ENCODE measurements at regions not wholly inside any gene's neighbourhood (a gene's known extent, or its start where the extent isn't known, plus 50 kb on each side); places are given as distances from the start of the nearest gene placed in this dataset.

DNA sequence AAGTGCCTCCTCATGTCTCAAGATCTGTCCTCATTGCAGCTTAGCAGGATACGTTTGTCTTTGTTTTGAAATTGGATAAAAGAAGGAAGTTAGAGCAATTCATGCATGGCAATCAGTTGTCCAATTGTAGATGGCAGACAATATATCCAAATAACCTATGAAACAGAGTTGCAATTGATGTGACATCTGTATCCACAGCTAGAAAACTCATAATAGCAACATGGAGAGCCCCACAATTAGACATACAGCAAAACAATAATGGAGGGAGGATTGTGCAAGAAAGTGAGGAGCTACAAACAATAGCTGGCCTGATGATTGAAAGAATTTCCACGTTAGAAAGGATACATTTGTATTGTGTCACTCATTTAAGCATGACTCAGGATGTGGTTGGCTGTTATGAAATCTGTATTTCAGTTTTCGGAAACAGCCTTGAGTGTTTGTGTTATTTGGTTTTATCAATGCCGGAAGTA lies 132.0 kb downstream of the FAM174A start:
- TF ChIP-seq TAF1 (IDR thresholded peaks at IDR 0.05; ENCODE audit: borderline replicate concordance, insufficient read depth, low read length) (no peak), SIN3A (IDR thresholded peaks at IDR 0.05; ENCODE audit: borderline replicate concordance, insufficient read depth, low read length) (no peak), POLR2AphosphoS5 (IDR thresholded peaks at IDR 0.05; ENCODE audit: low read depth, low read length) (no peak), FOXP2 (optimal IDR thresholded peaks at IDR 0.05; ENCODE audit: borderline replicate concordance, extremely low read depth, extremely low read length, insufficient read depth) (no peak)
- TF ChIP-seq, protein P1, sequence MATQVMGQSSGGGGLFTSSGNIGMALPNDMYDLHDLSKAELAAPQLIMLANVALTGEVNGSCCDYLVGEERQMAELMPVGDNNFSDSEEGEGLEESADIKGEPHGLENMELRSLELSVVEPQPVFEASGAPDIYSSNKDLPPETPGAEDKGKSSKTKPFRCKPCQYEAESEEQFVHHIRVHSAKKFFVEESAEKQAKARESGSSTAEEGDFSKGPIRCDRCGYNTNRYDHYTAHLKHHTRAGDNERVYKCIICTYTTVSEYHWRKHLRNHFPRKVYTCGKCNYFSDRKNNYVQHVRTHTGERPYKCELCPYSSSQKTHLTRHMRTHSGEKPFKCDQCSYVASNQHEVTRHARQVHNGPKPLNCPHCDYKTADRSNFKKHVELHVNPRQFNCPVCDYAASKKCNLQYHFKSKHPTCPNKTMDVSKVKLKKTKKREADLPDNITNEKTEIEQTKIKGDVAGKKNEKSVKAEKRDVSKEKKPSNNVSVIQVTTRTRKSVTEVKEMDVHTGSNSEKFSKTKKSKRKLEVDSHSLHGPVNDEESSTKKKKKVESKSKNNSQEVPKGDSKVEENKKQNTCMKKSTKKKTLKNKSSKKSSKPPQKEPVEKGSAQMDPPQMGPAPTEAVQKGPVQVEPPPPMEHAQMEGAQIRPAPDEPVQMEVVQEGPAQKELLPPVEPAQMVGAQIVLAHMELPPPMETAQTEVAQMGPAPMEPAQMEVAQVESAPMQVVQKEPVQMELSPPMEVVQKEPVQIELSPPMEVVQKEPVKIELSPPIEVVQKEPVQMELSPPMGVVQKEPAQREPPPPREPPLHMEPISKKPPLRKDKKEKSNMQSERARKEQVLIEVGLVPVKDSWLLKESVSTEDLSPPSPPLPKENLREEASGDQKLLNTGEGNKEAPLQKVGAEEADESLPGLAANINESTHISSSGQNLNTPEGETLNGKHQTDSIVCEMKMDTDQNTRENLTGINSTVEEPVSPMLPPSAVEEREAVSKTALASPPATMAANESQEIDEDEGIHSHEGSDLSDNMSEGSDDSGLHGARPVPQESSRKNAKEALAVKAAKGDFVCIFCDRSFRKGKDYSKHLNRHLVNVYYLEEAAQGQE (IDR thresholded peaks at IDR 0.05; ENCODE audit: insufficient read depth in 1 of 2, low read depth in 2 of 2, low read length in 2 of 2) = no peak

DNA sequence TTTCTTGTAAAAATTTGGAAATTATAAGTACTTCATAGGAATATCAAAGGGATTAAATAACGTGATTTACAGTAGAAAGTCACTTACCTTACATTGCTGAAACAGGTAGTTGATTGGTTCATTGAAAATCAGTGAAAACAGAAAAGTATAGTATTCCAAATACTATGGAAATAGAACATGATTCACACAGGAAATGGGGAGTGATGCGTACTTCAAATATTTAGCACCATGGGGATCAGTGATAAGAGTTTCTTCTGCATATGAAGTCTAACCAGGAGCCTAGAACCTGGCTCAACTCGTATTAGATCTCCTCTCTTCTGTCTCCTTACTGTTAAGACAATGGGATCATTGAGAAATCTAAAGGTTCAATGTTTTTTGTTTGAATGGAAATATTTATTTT lies 133.3 kb downstream of the FAM174A start:
- TF ChIP-seq POLR2AphosphoS5 (IDR thresholded peaks at IDR 0.05; ENCODE audit: low read depth, low read length) (no peak), TAF1 (IDR thresholded peaks at IDR 0.05; ENCODE audit: borderline replicate concordance, insufficient read depth, low read length) (no peak)

DNA sequence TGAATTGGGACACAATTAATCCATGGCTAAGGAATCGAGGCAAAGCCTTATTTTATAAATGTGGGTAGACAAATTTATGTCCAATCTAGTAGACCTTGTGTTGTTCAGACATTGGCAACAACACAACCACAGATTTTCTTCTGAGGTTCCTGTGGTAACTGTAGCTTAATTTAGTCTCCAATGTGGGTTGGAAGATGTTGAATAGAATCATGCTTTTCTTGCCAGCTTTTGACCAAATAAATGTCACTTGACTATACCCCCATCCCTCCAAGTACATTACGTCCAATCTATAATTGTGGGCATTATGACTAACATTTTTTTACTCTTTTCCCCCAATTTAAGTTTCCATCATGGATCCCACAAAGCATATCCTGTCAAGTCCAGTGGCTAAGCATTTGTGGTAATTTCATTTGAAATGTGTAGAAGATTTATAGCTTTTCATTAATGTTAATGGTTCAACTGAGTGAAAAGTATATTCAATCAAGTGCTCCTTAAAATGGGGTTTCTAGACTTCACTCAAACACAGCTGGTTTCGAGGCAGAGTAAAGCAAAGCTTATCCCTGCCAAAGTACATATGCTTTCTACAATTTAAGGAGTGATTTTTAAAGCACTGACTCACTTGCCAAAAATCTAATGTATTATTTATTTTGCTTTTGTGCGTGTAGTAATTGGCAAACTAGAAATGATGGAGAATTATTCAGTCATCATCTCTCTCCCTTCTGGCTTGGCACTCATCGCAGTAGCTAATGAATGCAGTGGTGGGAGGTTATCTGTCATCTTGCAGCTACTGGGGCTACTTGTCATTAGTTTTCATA lies 141.8 kb downstream of the FAM174A start:
- TF ChIP-seq, protein P1 (IDR thresholded peaks at IDR 0.05; ENCODE audit: insufficient read depth in 1 of 2, low read depth in 2 of 2, low read length in 2 of 2) = peak in 1 of 2 experiments; percentile 56; a peak in 1 of 4 replicates
- TF ChIP-seq TAF1 (IDR thresholded peaks at IDR 0.05; ENCODE audit: borderline replicate concordance, insufficient read depth, low read length) (no peak), SIN3A (IDR thresholded peaks at IDR 0.05; ENCODE audit: borderline replicate concordance, insufficient read depth, low read length) (peak; percentile 51; the same call in 1 of the 2 replicates), FOXP2 (optimal IDR thresholded peaks at IDR 0.05; ENCODE audit: borderline replicate concordance, extremely low read depth, extremely low read length, insufficient read depth) (no peak), POLR2AphosphoS5 (IDR thresholded peaks at IDR 0.05; ENCODE audit: low read depth, low read length) (no peak)

DNA sequence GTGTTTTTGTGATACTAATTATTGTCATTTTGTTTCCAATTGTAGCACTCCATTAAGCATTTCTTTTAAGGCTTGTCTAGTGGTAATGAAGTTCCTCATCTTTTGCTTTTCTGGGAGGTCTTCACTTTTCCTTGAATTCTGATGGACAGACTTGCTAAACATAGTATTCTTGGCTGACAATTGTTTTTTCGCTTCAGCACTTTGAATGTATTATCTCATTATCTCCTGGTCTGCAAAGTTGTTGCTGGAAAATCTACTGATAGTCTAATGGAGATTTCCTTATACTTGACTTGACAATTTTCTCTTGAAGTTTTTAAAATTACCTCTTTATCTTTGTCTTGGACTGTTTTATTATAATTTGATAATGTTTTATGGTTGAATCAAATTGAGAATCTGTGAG lies 147.5 kb downstream of the FAM174A start:
- TF ChIP-seq TAF1 (IDR thresholded peaks at IDR 0.05; ENCODE audit: borderline replicate concordance, insufficient read depth, low read length) = no peak
- TF ChIP-seq POLR2AphosphoS5 (IDR thresholded peaks at IDR 0.05; ENCODE audit: low read depth, low read length) = no peak
- TF ChIP-seq, protein P1 (IDR thresholded peaks at IDR 0.05; ENCODE audit: insufficient read depth in 1 of 2, low read depth in 2 of 2, low read length in 2 of 2) = no peak
- TF ChIP-seq SIN3A (IDR thresholded peaks at IDR 0.05; ENCODE audit: borderline replicate concordance, insufficient read depth, low read length) = no peak
- TF ChIP-seq FOXP2 (optimal IDR thresholded peaks at IDR 0.05; ENCODE audit: borderline replicate concordance, extremely low read depth, extremely low read length, insufficient read depth) = no peak

DNA sequence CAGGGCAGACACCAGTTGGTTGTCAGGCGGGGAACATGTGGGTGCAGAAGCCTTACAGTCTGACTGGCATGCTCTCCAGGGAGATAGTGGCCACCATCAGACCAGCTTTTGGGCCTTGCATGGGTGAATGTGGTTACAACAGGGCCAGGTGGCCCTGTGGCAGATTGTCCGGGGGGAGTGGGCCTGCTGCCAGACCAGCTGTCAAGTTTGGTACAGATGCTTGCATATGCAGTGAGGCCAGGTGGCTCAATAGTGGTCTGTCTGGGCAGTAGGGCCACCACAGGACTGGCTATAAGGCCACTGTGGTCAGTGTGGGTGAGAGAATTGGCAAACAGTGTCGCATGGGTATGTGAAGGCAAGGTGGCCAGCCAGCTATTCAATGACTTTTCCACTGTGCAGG lies 148.7 kb downstream of the FAM174A start:
- TF ChIP-seq TAF1 (IDR thresholded peaks at IDR 0.05; ENCODE audit: borderline replicate concordance, insufficient read depth, low read length) (no peak), POLR2AphosphoS5 (IDR thresholded peaks at IDR 0.05; ENCODE audit: low read depth, low read length) (no peak), FOXP2 (optimal IDR thresholded peaks at IDR 0.05; ENCODE audit: borderline replicate concordance, extremely low read depth, extremely low read length, insufficient read depth) (no peak), SIN3A (IDR thresholded peaks at IDR 0.05; ENCODE audit: borderline replicate concordance, insufficient read depth, low read length) (no peak)
- TF ChIP-seq, protein P1 (IDR thresholded peaks at IDR 0.05; ENCODE audit: insufficient read depth in 1 of 2, low read depth in 2 of 2, low read length in 2 of 2) = no peak
